CD14-positive monocyte (primary cell): ENCODE measurements at regions not wholly inside any gene's neighbourhood (a gene's known extent, or its start where the extent isn't known, plus 50 kb on each side); places are given as distances from the start of the nearest gene placed in this dataset.

Source experiments
- DNase-seq, 3 donors: peaks; one replicate each; pipeline ENCODE4 v3.0.0-alpha.2; 2011 to 2022
- H2AFZ ChIP-seq: 2 replicates; pipeline ENCODE4 v1.6.0; 2012; ENCODE audit warnings: mild to moderate bottlenecking, low read depth, low read length, inconsistent platforms; ENCODE audit not compliant: insufficient read depth, poor library complexity, severe bottlenecking
- H3K27ac ChIP-seq, 2 donors: 1 replicate in 1 of 2; 2 replicates in 1 of 2; pipeline ENCODE4 v1.5.1; 2012 to 2013; ENCODE audit warnings: low read length in 2 of 2, control low read depth in 1 of 2, inconsistent platforms in 1 of 2, low read depth in 1 of 2, mild to moderate bottlenecking in 1 of 2
- H3K27me3 ChIP-seq, 2 donors: one replicate each; pipeline versions ENCODE4 v1.6.0 to v1.6.1; 2011 to 2013; ENCODE audit warnings: low read length in 2 of 2; ENCODE audit not compliant: control insufficient read depth in 2 of 2, insufficient read depth in 2 of 2
- H3K36me3 ChIP-seq, 2 donors: replicated peaks in 1 of 2; 1 replicate in 1 of 2; 2 replicates in 1 of 2; pipeline versions ENCODE4 v1.5.1 to v1.6.1; 2012 to 2013; ENCODE audit warnings: low read length in 2 of 2, control low read depth in 1 of 2, inconsistent platforms in 1 of 2, mild to moderate bottlenecking in 1 of 2; ENCODE audit not compliant: insufficient read depth in 2 of 2, control insufficient read depth in 1 of 2
- H3K4me1 ChIP-seq, 2 donors: 1 replicate in 1 of 2; 2 replicates in 1 of 2; pipeline versions ENCODE4 v1.5.1 to v1.6.1; 2012 to 2013; ENCODE audit warnings: low read length in 2 of 2, control low read depth in 1 of 2, inconsistent platforms in 1 of 2, mild to moderate bottlenecking in 1 of 2, moderate library complexity in 1 of 2; ENCODE audit not compliant: insufficient read depth in 2 of 2, control insufficient read depth in 1 of 2
- H3K4me2 ChIP-seq: replicated peaks from 2 replicates; pipeline ENCODE3; 2012; ENCODE audit warnings: low read length, moderate library complexity, mild to moderate bottlenecking; ENCODE audit not compliant: poor library complexity, severe bottlenecking; ENCODE audit errors: extremely low read depth
- H3K4me3 ChIP-seq, 3 experiments: fragments of 200-600 bp in 1 of 3; sonication (generic) in 1 of 3; replicated peaks in 1 of 3; 1 replicate in 2 of 3; 2 replicates in 1 of 3; pipeline ENCODE4 v1.5.1; 2011 to 2013; ENCODE audit warnings: low read length in 3 of 3, mild to moderate bottlenecking in 3 of 3, control low read depth in 2 of 3, low read depth in 2 of 3, inconsistent platforms in 1 of 3, moderate library complexity in 1 of 3
- H3K79me2 ChIP-seq: 2 replicates; pipeline ENCODE4 v1.6.0; 2012; ENCODE audit warnings: mild to moderate bottlenecking, control low read depth, inconsistent platforms, low read length, moderate library complexity; ENCODE audit not compliant: insufficient read depth
- H3K9ac ChIP-seq: 2 replicates; pipeline ENCODE4 v1.6.0; 2017; ENCODE audit warnings: low read length, mild to moderate bottlenecking; ENCODE audit not compliant: insufficient read depth, poor library complexity, severe bottlenecking
- H3K9me3 ChIP-seq, 2 donors: replicated peaks in 1 of 2; 1 replicate in 1 of 2; 2 replicates in 1 of 2; pipeline versions ENCODE4 v1.5.1 to v1.6.1; 2012 to 2013; ENCODE audit warnings: low read length in 2 of 2, control low read depth in 1 of 2; ENCODE audit not compliant: control insufficient read depth in 1 of 2, insufficient read depth in 1 of 2
- H4K20me1 ChIP-seq: 2 replicates; pipeline ENCODE4 v1.6.0; 2012; ENCODE audit warnings: mild to moderate bottlenecking, low read length, control low read depth, moderate library complexity; ENCODE audit not compliant: insufficient read depth
- H3K27ac Mint-ChIP-seq, 7 donors: one replicate each; pipeline ENCODE4 v1.8.0; 2020; ENCODE audit warnings: mild to moderate bottlenecking in 7 of 7, mixed read lengths in 7 of 7, moderate library complexity in 6 of 7, inconsistent platforms in 2 of 7
- H3K27me3 Mint-ChIP-seq, 3 donors: one replicate each; pipeline ENCODE4 v1.8.0; 2021 to 2022; ENCODE audit warnings: low read depth in 3 of 3, mild to moderate bottlenecking in 3 of 3, mixed read lengths in 3 of 3, moderate library complexity in 3 of 3, inconsistent platforms in 1 of 3
- H3K36me3 Mint-ChIP-seq, 2 donors: one replicate each; pipeline ENCODE4 v1.8.0; 2020; ENCODE audit warnings: mixed read lengths in 2 of 2, inconsistent platforms in 1 of 2, mild to moderate bottlenecking in 1 of 2
- H3K4me1 Mint-ChIP-seq: one replicate; pipeline ENCODE4 v1.8.0; 2020; ENCODE audit warnings: mild to moderate bottlenecking, mixed read lengths
- H3K4me3 Mint-ChIP-seq, 2 donors: one replicate each; pipeline ENCODE4 v1.8.0; 2020; ENCODE audit warnings: mild to moderate bottlenecking in 2 of 2, mixed read lengths in 2 of 2, moderate library complexity in 1 of 2
- H3K9me3 Mint-ChIP-seq, 7 donors: one replicate each; pipeline ENCODE4 v1.8.0; 2020 to 2022; ENCODE audit warnings: mixed read lengths in 7 of 7, mild to moderate bottlenecking in 6 of 7, moderate library complexity in 6 of 7, inconsistent platforms in 2 of 7
- WGBS: methylation state at CpG from one replicate; pipeline ENCODE4 v1.1.5; 2013; ENCODE audit warnings: missing lambda C conversion rate; ENCODE audit not compliant: insufficient coverage; 5-methylcytosine and 5-hydroxymethylcytosine counted together
- intact Hi-C, 2 donors: fragments of 100-400 bp; cut with micrococcal nuclease; formaldehyde crosslinking; loops; one replicate each; pipeline versions ENCODE4 v1.15.0 to v1.15.1; 2023
- TF ChIP-seq, protein P1 (sequence below): fragments of 200-600 bp; IDR thresholded peaks from one replicate; pipeline ENCODE4 v1.8.0; 2022; ENCODE audit warnings: antibody characterized with exemption, mild to moderate bottlenecking

GRCh38 chr15:63436341-63436740 lies 54.7 kb upstream of the CA12 start:
- Histone ChIP-seq H3K36me3 (no peaks in the 10 kb centered on the region), H3K9ac (peak overlapping the region; percentile 22), H2AFZ (peak overlapping the region; percentile 83), H3K9me3 (no peaks in the 10 kb centered on the region), H3K4me2 (peak overlapping the region; percentile 34), H3K4me3 (peak overlapping the region in 1 of 3 experiments; percentile 3), H3K27me3 (no peaks in the 10 kb centered on the region), H3K27ac (peak overlapping the region in 1 of 2 donors; percentile 47), H3K79me2 (no peaks in the 10 kb centered on the region), H3K4me1 (peaks cover 11 to 12% of the 10 kb centered on the region in 2 donors), H4K20me1 (no peaks in the 10 kb centered on the region)
- intact Hi-C loops: no loop called here
- Mint-ChIP-seq H3K27me3 (peaks cover 0 to 5% (median under 1%) of the 10 kb centered on the region in 3 donors), H3K27ac (peak overlapping the region in 6 of 7 donors; percentile 34 to 87 (median 72)), H3K4me1 (peaks cover 14% of the 10 kb centered on the region), H3K9me3 (no peaks in the 10 kb centered on the region), H3K36me3 (no peaks in the 10 kb centered on the region), H3K4me3 (peak overlapping the region in 1 of 2 donors; percentile 56)
- DNase-seq: no peak
- TF ChIP-seq, protein P1, sequence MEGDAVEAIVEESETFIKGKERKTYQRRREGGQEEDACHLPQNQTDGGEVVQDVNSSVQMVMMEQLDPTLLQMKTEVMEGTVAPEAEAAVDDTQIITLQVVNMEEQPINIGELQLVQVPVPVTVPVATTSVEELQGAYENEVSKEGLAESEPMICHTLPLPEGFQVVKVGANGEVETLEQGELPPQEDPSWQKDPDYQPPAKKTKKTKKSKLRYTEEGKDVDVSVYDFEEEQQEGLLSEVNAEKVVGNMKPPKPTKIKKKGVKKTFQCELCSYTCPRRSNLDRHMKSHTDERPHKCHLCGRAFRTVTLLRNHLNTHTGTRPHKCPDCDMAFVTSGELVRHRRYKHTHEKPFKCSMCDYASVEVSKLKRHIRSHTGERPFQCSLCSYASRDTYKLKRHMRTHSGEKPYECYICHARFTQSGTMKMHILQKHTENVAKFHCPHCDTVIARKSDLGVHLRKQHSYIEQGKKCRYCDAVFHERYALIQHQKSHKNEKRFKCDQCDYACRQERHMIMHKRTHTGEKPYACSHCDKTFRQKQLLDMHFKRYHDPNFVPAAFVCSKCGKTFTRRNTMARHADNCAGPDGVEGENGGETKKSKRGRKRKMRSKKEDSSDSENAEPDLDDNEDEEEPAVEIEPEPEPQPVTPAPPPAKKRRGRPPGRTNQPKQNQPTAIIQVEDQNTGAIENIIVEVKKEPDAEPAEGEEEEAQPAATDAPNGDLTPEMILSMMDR: no peak
- WGBS: 86% methylated on average over 1 of the region's 2 CpGs

DNA sequence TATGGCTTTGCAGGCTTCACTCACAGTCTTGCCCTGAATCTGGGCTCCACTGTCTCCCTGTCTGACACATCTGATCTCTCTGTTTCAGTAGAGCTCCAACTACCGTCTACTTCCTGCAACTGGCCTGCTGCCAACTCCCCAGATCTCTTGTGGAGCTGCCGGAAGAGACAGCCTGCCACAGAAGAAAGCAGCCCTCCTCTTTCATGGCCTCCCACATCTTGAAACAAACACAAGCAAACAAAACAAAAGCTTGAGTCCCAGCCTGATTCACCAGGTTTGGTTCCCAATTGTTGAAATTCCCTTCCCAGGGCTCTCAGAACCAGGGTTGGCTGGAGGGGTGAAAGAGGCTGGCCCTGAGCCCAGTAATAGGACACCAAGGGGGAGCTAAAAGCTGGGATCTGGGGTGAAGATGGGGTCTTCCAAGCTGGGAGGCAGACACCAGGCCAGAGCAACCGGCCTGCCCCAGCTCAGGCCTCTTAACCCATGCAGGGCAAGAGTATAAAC lies 55.3 kb upstream of the CA12 start:
- Mint-ChIP-seq H3K9me3 (no peaks in the 10 kb centered on the region), H3K36me3 (no peaks in the 10 kb centered on the region), H3K4me1 (peaks cover 14% of the 10 kb centered on the region), H3K4me3 (peak overlapping the region in 1 of 2 donors; percentile 56), H3K27ac (peak overlapping the region; percentile 34 to 87 (median 78)), H3K27me3 (peaks cover 0 to 5% (median 2%) of the 10 kb centered on the region in 3 donors)
- intact Hi-C loops: no loop called here
- peak overlapping the region in 1 of 3 experiments; percentile 3 for H3K4me3 ChIP-seq
- peak overlapping the region; percentile 0 to 47 for H3K27ac ChIP-seq
- no peaks in the 10 kb centered on the region for H4K20me1 ChIP-seq
- TF ChIP-seq, protein P1: no peak
- peaks cover 11 to 12% of the 10 kb centered on the region in 2 donors for H3K4me1 ChIP-seq
- no peaks in the 10 kb centered on the region for H3K27me3 ChIP-seq
- 0% methylated on average over 2 of the region's 3 CpGs for WGBS
- peak overlapping the region; percentile 34 for H3K4me2 ChIP-seq
- no peaks in the 10 kb centered on the region for H3K9me3 ChIP-seq
- H3K9ac ChIP-seq: peak overlapping the region; percentile 22
- H3K79me2 ChIP-seq: no peaks in the 10 kb centered on the region
- no peaks in the 10 kb centered on the region for H3K36me3 ChIP-seq
- peak; percentile 58 to 66 (median 65) for DNase-seq
- H2AFZ ChIP-seq: peak overlapping the region; percentile 83
